Nephron progenitor cell (in vitro differentiated cells): ENCODE measurements at regions not wholly inside any gene's neighbourhood (a gene's known extent, or its start where the extent isn't known, plus 50 kb on each side); places are given as distances from the start of the nearest gene placed in this dataset.

Experiments used
- DNase-seq: peaks from one replicate; pipeline ENCODE4 v3.0.0; 2021
- H3K27ac Mint-ChIP-seq: 2 replicates; pipeline ENCODE4 v1.8.0; 2021; ENCODE audit warnings: mild to moderate bottlenecking, moderate library complexity, mixed read lengths
- H3K27me3 Mint-ChIP-seq: 2 replicates; pipeline ENCODE4 v1.8.0; 2021; ENCODE audit warnings: mild to moderate bottlenecking, low read depth, mixed read lengths; ENCODE audit not compliant: poor library complexity
- H3K36me3 Mint-ChIP-seq: 2 replicates; pipeline ENCODE4 v1.8.0; 2021; ENCODE audit warnings: low read depth, mixed read lengths
- H3K4me1 Mint-ChIP-seq: 2 replicates; pipeline ENCODE4 v1.8.0; 2021; ENCODE audit warnings: mixed read lengths
- H3K4me3 Mint-ChIP-seq: 2 replicates; pipeline ENCODE4 v1.8.0; 2021; ENCODE audit warnings: mild to moderate bottlenecking, moderate library complexity, mixed read lengths
- H3K9me3 Mint-ChIP-seq: 2 replicates; pipeline ENCODE4 v1.8.0; 2021; ENCODE audit warnings: mild to moderate bottlenecking, moderate library complexity, mixed read lengths
- CTCF ChIP-seq: fragments of 200-600 bp; sonication (generic); IDR thresholded peaks from 2 replicates; pipeline ENCODE4 v1.5.0; 2021; ENCODE audit warnings: antibody characterized with exemption

DNA sequence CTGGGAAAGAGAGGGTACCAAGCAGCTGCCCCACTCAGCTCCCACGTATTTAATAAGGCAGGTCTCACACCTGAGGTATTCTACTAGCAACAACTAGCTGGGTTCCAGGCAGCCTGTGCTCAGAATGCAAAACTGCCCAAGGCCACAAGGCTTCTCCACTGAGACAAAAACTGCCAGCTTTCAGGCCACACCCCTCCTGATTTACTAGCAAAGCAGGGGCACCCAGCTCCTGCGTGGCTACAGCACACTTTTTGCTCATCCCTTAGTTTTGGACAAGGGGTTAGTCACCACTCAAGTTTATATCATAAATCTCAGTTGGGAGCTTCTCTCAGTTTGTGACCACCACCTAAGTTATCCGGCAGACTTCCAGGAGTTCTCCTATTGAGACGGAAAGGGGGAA, 494.6 kb downstream of the CDH11 start:
- Mint-ChIP-seq H3K36me3 (no peaks in the 10 kb centered on the region), H3K27ac (no peak overlapping the region), H3K4me1 (peaks cover 11% of the 10 kb centered on the region), H3K4me3 (no peak overlapping the region), H3K9me3 (peaks cover 4% of the 10 kb centered on the region), H3K27me3 (no peaks in the 10 kb centered on the region)
- TF ChIP-seq CTCF, result no peak
- DNase-seq, result no peak

DNA sequence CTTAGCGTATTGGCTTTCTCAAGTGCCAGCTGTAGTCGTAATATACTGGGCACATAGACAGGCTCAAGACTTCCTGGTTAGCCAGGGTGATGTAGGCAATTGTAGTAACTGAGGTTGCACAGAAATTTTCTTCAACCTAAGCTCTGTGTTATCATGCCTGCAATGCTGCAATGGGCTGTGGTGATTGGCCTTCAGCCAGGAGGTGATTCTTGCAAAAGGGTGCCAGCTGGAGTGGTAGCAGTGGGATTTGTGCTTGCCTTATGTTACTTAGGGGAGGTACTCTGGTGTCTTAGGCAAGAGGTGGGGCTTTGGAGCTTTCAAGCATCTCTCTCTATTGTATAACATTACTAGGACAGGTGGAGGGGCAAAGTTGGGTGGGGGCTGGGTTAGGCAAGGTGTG, 495.1 kb downstream of the CDH11 start:
- Mint-ChIP-seq H3K36me3 (no peaks in the 10 kb centered on the region), H3K9me3 (peaks cover 4% of the 10 kb centered on the region), H3K27me3 (no peaks in the 10 kb centered on the region), H3K4me1 (peaks cover 11% of the 10 kb centered on the region), H3K4me3 (no peak overlapping the region), H3K27ac (no peak overlapping the region)
- no peak for DNase-seq
- TF ChIP-seq CTCF, result no peak

DNA sequence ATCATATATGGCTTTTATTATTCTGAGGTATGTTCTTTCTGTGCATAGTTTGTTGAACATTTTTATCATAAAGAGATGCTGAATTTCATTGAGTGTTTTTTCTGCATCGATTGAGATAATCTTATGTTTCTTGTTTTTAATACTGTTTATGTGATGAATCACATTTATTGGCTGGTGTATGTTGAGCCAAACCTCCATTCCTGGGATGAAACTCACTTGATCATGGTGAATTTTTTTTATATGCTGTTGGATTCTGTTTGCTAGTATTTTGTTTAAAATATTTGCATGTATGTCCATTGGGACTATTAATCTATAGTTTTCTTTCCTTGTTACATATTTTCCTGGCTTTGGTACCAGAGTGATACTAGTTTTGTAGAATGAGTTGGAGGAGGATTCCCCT, 500.2 kb downstream of the CDH11 start:
- Mint-ChIP-seq H3K36me3 (no peaks in the 10 kb centered on the region), H3K9me3 (peaks cover 4% of the 10 kb centered on the region), H3K27ac (no peak overlapping the region), H3K27me3 (no peaks in the 10 kb centered on the region), H3K4me3 (no peak overlapping the region), H3K4me1 (no peaks in the 10 kb centered on the region)
- no peak for TF ChIP-seq CTCF
- DNase-seq, result no peak

GRCh38 chr16:64617836-64618476, 503.9 kb downstream of the CDH11 start:
- Mint-ChIP-seq H3K9me3 (peaks cover 6% of the 10 kb centered on the region), H3K4me1 (peaks cover 4% of the 10 kb centered on the region), H3K27me3 (no peaks in the 10 kb centered on the region), H3K36me3 (no peaks in the 10 kb centered on the region), H3K27ac (no peak overlapping the region), H3K4me3 (no peak overlapping the region)
- no peak for TF ChIP-seq CTCF
- no peak for DNase-seq

GRCh38 chr16:64615630-64616280, 506.1 kb downstream of the CDH11 start:
- peak; percentile 41 for DNase-seq
- Mint-ChIP-seq H3K9me3 (peaks cover 23% of the 10 kb centered on the region), H3K4me3 (no peak overlapping the region)

More at GRCh38 chr16:64615630-64616280, 506.1 kb downstream of the CDH11 start:
- peaks cover 4% of the 10 kb centered on the region for H3K4me1 Mint-ChIP-seq
- no peaks in the 10 kb centered on the region for H3K36me3 Mint-ChIP-seq
- no peak overlapping the region for H3K27ac Mint-ChIP-seq
- H3K27me3 Mint-ChIP-seq, result no peaks in the 10 kb centered on the region
- no peak for TF ChIP-seq CTCF
